CD14-positive monocyte (primary cell): ENCODE measurements at regions not wholly inside any gene's neighbourhood (a gene's known extent, or its start where the extent isn't known, plus 50 kb on each side); places are given as distances from the start of the nearest gene placed in this dataset.

ENCODE experiments used
- DNase-seq, 3 donors: peaks; one replicate each; pipeline ENCODE4 v3.0.0-alpha.2; 2011 to 2022
- H2AFZ ChIP-seq: 2 replicates; pipeline ENCODE4 v1.6.0; 2012; ENCODE audit warnings: mild to moderate bottlenecking, low read depth, low read length, inconsistent platforms; ENCODE audit not compliant: insufficient read depth, poor library complexity, severe bottlenecking
- H3K27ac ChIP-seq, 2 donors: 1 replicate in 1 of 2; 2 replicates in 1 of 2; pipeline ENCODE4 v1.5.1; 2012 to 2013; ENCODE audit warnings: low read length in 2 of 2, control low read depth in 1 of 2, inconsistent platforms in 1 of 2, low read depth in 1 of 2, mild to moderate bottlenecking in 1 of 2
- H3K27me3 ChIP-seq, 2 donors: one replicate each; pipeline versions ENCODE4 v1.6.0 to v1.6.1; 2011 to 2013; ENCODE audit warnings: low read length in 2 of 2; ENCODE audit not compliant: control insufficient read depth in 2 of 2, insufficient read depth in 2 of 2
- H3K36me3 ChIP-seq, 2 donors: replicated peaks in 1 of 2; 1 replicate in 1 of 2; 2 replicates in 1 of 2; pipeline versions ENCODE4 v1.5.1 to v1.6.1; 2012 to 2013; ENCODE audit warnings: low read length in 2 of 2, control low read depth in 1 of 2, inconsistent platforms in 1 of 2, mild to moderate bottlenecking in 1 of 2; ENCODE audit not compliant: insufficient read depth in 2 of 2, control insufficient read depth in 1 of 2
- H3K4me1 ChIP-seq, 2 donors: 1 replicate in 1 of 2; 2 replicates in 1 of 2; pipeline versions ENCODE4 v1.5.1 to v1.6.1; 2012 to 2013; ENCODE audit warnings: low read length in 2 of 2, control low read depth in 1 of 2, inconsistent platforms in 1 of 2, mild to moderate bottlenecking in 1 of 2, moderate library complexity in 1 of 2; ENCODE audit not compliant: insufficient read depth in 2 of 2, control insufficient read depth in 1 of 2
- H3K4me2 ChIP-seq: replicated peaks from 2 replicates; pipeline ENCODE3; 2012; ENCODE audit warnings: low read length, moderate library complexity, mild to moderate bottlenecking; ENCODE audit not compliant: poor library complexity, severe bottlenecking; ENCODE audit errors: extremely low read depth
- H3K4me3 ChIP-seq, 3 experiments: fragments of 200-600 bp in 1 of 3; sonication (generic) in 1 of 3; replicated peaks in 1 of 3; 1 replicate in 2 of 3; 2 replicates in 1 of 3; pipeline ENCODE4 v1.5.1; 2011 to 2013; ENCODE audit warnings: low read length in 3 of 3, mild to moderate bottlenecking in 3 of 3, control low read depth in 2 of 3, low read depth in 2 of 3, inconsistent platforms in 1 of 3, moderate library complexity in 1 of 3
- H3K79me2 ChIP-seq: 2 replicates; pipeline ENCODE4 v1.6.0; 2012; ENCODE audit warnings: mild to moderate bottlenecking, control low read depth, inconsistent platforms, low read length, moderate library complexity; ENCODE audit not compliant: insufficient read depth
- H3K9ac ChIP-seq: 2 replicates; pipeline ENCODE4 v1.6.0; 2017; ENCODE audit warnings: low read length, mild to moderate bottlenecking; ENCODE audit not compliant: insufficient read depth, poor library complexity, severe bottlenecking
- H3K9me3 ChIP-seq, 2 donors: replicated peaks in 1 of 2; 1 replicate in 1 of 2; 2 replicates in 1 of 2; pipeline versions ENCODE4 v1.5.1 to v1.6.1; 2012 to 2013; ENCODE audit warnings: low read length in 2 of 2, control low read depth in 1 of 2; ENCODE audit not compliant: control insufficient read depth in 1 of 2, insufficient read depth in 1 of 2
- H4K20me1 ChIP-seq: 2 replicates; pipeline ENCODE4 v1.6.0; 2012; ENCODE audit warnings: mild to moderate bottlenecking, low read length, control low read depth, moderate library complexity; ENCODE audit not compliant: insufficient read depth
- H3K27ac Mint-ChIP-seq, 7 donors: one replicate each; pipeline ENCODE4 v1.8.0; 2020; ENCODE audit warnings: mild to moderate bottlenecking in 7 of 7, mixed read lengths in 7 of 7, moderate library complexity in 6 of 7, inconsistent platforms in 2 of 7
- H3K27me3 Mint-ChIP-seq, 3 donors: one replicate each; pipeline ENCODE4 v1.8.0; 2021 to 2022; ENCODE audit warnings: low read depth in 3 of 3, mild to moderate bottlenecking in 3 of 3, mixed read lengths in 3 of 3, moderate library complexity in 3 of 3, inconsistent platforms in 1 of 3
- H3K36me3 Mint-ChIP-seq, 2 donors: one replicate each; pipeline ENCODE4 v1.8.0; 2020; ENCODE audit warnings: mixed read lengths in 2 of 2, inconsistent platforms in 1 of 2, mild to moderate bottlenecking in 1 of 2
- H3K4me1 Mint-ChIP-seq: one replicate; pipeline ENCODE4 v1.8.0; 2020; ENCODE audit warnings: mild to moderate bottlenecking, mixed read lengths
- H3K4me3 Mint-ChIP-seq, 2 donors: one replicate each; pipeline ENCODE4 v1.8.0; 2020; ENCODE audit warnings: mild to moderate bottlenecking in 2 of 2, mixed read lengths in 2 of 2, moderate library complexity in 1 of 2
- H3K9me3 Mint-ChIP-seq, 7 donors: one replicate each; pipeline ENCODE4 v1.8.0; 2020 to 2022; ENCODE audit warnings: mixed read lengths in 7 of 7, mild to moderate bottlenecking in 6 of 7, moderate library complexity in 6 of 7, inconsistent platforms in 2 of 7
- CTCF ChIP-seq: fragments of 200-600 bp; IDR thresholded peaks from one replicate; pipeline ENCODE4 v1.8.0; 2022; ENCODE audit warnings: antibody characterized with exemption, mild to moderate bottlenecking
- WGBS: methylation state at CpG from one replicate; pipeline ENCODE4 v1.1.5; 2013; ENCODE audit warnings: missing lambda C conversion rate; ENCODE audit not compliant: insufficient coverage; 5-methylcytosine and 5-hydroxymethylcytosine counted together
- intact Hi-C, 2 donors: fragments of 100-400 bp; cut with micrococcal nuclease; formaldehyde crosslinking; loops; one replicate each; pipeline versions ENCODE4 v1.15.0 to v1.15.1; 2023

- H3K27ac ChIP-seq = no peak overlapping the region
- H3K9ac ChIP-seq = no peak overlapping the region
- H3K36me3 Mint-ChIP-seq = no peaks in the 10 kb centered on the region
- H3K36me3 ChIP-seq = no peaks in the 10 kb centered on the region
- intact Hi-C loops = no loop called here
- H3K4me3 ChIP-seq = no peak overlapping the region
- H3K4me3 Mint-ChIP-seq = no peak overlapping the region
- no peak overlapping the region for H3K4me2 ChIP-seq
- H2AFZ ChIP-seq = no peak overlapping the region
- no peaks in the 10 kb centered on the region for H3K4me1 ChIP-seq
- no peaks in the 10 kb centered on the region for H3K27me3 ChIP-seq
- H3K27ac Mint-ChIP-seq = no peak overlapping the region
- DNase-seq = no peak
- no peaks in the 10 kb centered on the region for H3K79me2 ChIP-seq
- TF ChIP-seq CTCF = no peak
- WGBS = 96% methylated on average over 12 of the region's 13 CpGs
- no peaks in the 10 kb centered on the region for H4K20me1 ChIP-seq
- H3K27me3 Mint-ChIP-seq = peaks cover 1 to 6% (median 6%) of the 10 kb centered on the region in 3 donors
- no peaks in the 10 kb centered on the region for H3K9me3 ChIP-seq
- peaks cover 0 to 2% (median 0%) of the 10 kb centered on the region in 7 donors for H3K9me3 Mint-ChIP-seq
- peaks cover 2% of the 10 kb centered on the region for H3K4me1 Mint-ChIP-seq
Measured at GRCh38 chr15:31247404-31247803, 79.2 kb upstream of the KLF13 start.

DNA sequence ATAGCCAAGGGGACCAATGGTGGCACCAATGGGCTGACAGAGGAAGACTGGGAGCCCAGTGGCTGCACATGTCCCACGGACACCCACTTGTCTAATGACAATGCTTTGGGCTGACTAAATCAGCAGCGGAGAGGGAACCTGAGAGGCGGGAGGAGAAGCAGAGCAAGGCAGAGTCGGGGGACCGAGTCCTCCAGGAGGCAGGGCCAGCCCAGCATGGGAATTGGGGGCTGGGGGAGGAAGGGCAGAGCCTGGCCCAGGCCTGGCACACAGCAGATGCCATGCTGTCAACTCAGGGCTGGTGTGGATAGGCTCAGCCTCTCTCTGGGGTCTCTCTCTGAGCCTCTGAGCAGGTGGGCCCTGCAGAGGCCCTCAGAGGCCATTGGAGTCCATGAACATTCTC, 78.4 kb upstream of the KLF13 start:
- Histone ChIP-seq H4K20me1 (no peaks in the 10 kb centered on the region), H3K4me1 (no peaks in the 10 kb centered on the region), H3K79me2 (no peaks in the 10 kb centered on the region), H3K27me3 (no peaks in the 10 kb centered on the region), H3K9ac (no peak overlapping the region), H3K4me2 (no peak overlapping the region), H2AFZ (no peak overlapping the region), H3K27ac (no peak overlapping the region), H3K9me3 (no peaks in the 10 kb centered on the region), H3K36me3 (no peaks in the 10 kb centered on the region), H3K4me3 (no peak overlapping the region)
- Mint-ChIP-seq H3K27me3 (peaks cover 1 to 6% (median 4%) of the 10 kb centered on the region in 3 donors), H3K36me3 (no peaks in the 10 kb centered on the region), H3K4me1 (peaks cover 2% of the 10 kb centered on the region), H3K27ac (no peak overlapping the region), H3K4me3 (no peak overlapping the region), H3K9me3 (peaks cover 0 to 2% (median 0%) of the 10 kb centered on the region in 7 donors)
- intact Hi-C loops = no loop called here
- TF ChIP-seq CTCF = no peak
- WGBS = 99% methylated on average over 5 of the region's 5 CpGs
- no peak for DNase-seq
